AG10803 (cell line): ENCODE measurements at regions not wholly inside any gene's neighbourhood (a gene's known extent, or its start where the extent isn't known, plus 50 kb on each side); places are given as distances from the start of the nearest gene placed in this dataset.

Experiments used
- DNase-seq: peaks from one replicate; pipeline ENCODE4 v3.0.0; 2010; ENCODE audit warnings: low read depth
- H3K4me3 ChIP-seq: 2 replicates; pipeline ENCODE4 v1.5.1; 2011; ENCODE audit warnings: mild to moderate bottlenecking, low read length, control low read depth
- TF ChIP-seq, protein P1 (sequence below): conservative IDR thresholded peaks from 2 replicates; pipeline ENCODE4 v1.5.1; 2011; ENCODE audit warnings: mild to moderate bottlenecking, low read length, control low read depth, inconsistent platforms

DNA sequence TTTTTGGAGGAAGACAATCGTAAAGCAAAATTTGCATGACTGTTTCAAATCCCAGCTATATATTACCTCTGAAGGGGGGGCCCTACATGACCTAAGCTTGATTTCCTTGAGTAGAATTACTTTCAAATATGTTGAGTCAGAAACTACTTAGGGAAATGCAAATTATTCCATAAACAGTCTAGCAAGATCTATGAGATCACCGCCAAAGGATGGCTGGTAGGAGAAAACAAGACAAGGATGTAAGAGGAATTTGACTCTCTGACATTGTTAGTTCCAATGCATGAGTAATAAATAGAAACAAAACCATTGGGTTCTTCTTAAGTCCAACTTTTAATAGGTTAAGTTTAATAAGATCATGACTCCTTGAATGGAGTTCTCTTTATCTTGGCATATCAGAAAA is 561.4 kb downstream of the CDY2B start:
- H3K4me3 ChIP-seq = no peak overlapping the region
- TF ChIP-seq, protein P1, sequence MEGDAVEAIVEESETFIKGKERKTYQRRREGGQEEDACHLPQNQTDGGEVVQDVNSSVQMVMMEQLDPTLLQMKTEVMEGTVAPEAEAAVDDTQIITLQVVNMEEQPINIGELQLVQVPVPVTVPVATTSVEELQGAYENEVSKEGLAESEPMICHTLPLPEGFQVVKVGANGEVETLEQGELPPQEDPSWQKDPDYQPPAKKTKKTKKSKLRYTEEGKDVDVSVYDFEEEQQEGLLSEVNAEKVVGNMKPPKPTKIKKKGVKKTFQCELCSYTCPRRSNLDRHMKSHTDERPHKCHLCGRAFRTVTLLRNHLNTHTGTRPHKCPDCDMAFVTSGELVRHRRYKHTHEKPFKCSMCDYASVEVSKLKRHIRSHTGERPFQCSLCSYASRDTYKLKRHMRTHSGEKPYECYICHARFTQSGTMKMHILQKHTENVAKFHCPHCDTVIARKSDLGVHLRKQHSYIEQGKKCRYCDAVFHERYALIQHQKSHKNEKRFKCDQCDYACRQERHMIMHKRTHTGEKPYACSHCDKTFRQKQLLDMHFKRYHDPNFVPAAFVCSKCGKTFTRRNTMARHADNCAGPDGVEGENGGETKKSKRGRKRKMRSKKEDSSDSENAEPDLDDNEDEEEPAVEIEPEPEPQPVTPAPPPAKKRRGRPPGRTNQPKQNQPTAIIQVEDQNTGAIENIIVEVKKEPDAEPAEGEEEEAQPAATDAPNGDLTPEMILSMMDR = no peak
- DNase-seq = no peak

DNA sequence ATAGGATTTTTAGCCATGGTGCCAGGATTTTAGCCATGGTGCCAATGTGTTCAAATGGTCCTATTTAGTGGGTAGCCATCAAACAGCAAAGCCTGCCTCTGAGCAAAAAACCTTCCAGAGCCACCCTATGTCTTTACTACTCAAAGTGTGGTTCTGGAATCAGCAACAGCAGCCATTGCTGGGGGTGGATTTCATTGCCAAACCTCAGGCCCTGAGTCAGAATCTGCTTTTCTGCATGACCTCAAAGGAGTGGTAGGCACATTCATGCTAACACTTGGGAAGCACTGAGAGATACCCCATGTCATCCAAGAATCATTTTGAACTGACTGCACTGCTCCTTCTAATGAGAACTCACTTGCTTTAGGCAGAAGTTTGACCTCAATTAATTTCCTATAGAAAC is 603.0 kb downstream of the CDY2B start:
- DNase-seq = no peak

DNA sequence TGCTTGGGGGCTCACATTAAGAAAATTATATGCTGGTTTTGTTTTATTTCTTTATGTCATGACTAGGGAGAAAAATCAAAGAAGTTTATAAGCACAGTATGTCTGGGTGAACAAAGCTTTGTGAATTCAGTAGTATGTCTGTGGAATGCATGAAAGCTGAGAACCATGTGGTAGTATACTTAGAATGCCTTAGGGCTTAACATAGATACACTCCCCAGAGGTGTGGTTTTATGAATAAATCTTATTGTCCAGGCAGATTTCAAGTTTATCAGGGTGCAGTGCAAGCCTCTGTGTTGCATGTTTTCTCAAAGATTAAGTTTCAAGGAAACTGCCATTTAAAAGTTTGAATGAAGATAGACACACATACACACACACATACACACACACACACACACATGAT is 620.5 kb downstream of the CDY2B start:
- no peak overlapping the region for H3K4me3 ChIP-seq
- no peak for DNase-seq
- TF ChIP-seq, protein P1 = no peak

More for the DNA sequence above, 603.0 kb downstream of the CDY2B start:
- TF ChIP-seq, protein P1 = no peak
- H3K4me3 ChIP-seq = no peak overlapping the region

DNA sequence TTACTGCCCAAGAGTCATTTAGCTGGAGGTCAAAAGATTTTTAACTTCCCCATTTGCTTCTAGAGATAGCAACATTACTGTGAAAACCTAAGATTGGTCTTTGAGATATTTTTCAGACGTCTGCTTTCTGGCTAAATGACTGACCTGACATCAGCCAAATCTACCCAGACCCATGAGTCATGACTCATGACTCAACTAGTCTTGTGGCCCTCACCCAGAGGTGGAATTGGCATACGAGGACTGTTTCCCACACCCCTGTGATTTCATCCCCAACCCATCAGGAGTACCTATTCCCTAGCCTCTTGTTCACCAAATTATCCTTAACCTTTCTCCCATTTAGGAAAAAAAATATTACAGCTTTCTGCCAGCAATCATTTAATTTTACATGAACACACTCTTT is 641.6 kb downstream of the CDY2B start:
- no peak overlapping the region for H3K4me3 ChIP-seq
- no peak for DNase-seq
- TF ChIP-seq, protein P1 = no peak

DNA sequence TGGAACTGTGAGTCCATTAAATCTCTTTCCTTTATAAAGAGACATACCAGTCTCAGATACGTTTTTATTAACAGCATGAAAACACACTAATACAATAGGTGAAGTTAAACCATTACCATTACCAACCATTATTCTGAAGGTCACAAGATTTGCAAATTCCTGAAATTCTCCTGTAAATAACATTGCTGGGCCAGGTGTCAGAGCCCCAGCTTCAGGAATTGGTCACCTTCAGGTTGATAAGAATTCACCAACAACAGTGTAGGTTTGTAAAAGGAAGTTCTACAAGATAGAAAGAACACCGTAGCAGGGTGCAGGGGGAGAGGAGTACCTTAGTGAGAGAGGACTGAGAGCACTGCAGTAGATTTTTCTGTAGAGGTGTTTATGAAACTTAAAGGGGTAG is 644.3 kb downstream of the CDY2B start:
- DNase-seq = no peak
- H3K4me3 ChIP-seq = no peak overlapping the region
- TF ChIP-seq, protein P1 = no peak

DNA sequence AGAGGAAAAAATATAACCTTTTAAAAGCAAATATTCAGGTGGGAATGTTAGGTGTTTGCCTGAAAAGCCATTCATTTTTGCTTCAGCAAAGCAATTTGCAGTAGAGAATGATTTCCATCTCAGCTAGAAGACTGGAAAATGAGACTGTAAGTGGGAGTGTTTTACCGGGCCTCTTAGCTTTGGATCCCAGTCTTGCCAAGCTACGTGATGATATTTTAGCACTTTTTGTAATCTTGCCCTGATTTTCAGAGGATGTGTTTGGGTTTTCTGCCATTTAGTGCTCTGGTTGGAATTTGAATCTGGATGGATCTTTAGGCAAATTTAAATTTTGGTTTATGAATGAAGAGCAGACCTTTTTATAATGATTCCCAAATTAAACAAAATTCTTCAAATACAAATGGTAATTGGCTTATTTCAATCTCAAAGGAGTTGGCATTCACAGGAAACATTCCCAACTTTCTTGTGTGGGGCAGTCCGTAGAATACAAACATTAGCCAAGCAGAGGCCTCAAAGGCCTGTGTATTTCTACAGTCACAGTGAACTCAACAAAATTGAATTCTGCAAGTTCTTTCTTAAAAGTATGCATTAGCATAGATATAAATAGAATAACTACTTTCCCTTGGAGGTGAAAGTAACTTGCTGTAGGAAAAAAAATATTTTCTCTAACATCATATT is 646.4 kb downstream of the CDY2B start:
- no peak overlapping the region for H3K4me3 ChIP-seq
- no peak for DNase-seq
- TF ChIP-seq, protein P1 = no peak

DNA sequence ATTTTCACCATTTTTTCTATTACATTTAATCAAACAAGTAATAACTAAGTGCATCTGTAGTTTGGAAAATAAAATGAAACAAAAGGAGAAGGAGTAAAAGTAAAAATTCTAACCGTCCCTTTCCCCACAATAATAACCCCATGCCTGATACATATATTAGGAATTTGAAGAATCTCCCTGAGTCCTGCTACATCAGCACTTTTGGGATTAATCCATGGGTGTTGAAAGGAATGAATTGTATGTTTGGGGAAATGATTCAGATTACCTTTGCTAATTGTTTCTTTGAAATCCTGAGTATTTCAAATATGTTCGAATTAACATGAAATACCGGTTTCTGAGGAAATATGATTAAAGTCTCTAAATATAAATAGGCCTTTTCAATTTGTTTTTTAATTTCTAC is 648.0 kb downstream of the CDY2B start:
- TF ChIP-seq, protein P1 = no peak
- no peak for DNase-seq
- H3K4me3 ChIP-seq = no peak overlapping the region
